GM12875 (cell line): ENCODE measurements at regions not wholly inside any gene's neighbourhood (a gene's known extent, or its start where the extent isn't known, plus 50 kb on each side); places are given as distances from the start of the nearest gene placed in this dataset.

ENCODE experiments used
- H3K4me3 ChIP-seq: one replicate; pipeline ENCODE4 v1.5.1; 2011; ENCODE audit warnings: low read depth, low read length, control low read depth
- TF ChIP-seq, protein P1 (sequence below): IDR thresholded peaks from 2 replicates; pipeline ENCODE4 v1.5.1; 2011; ENCODE audit warnings: low read depth, mild to moderate bottlenecking, control low read depth, inconsistent platforms, low read length, moderate library complexity, borderline replicate concordance; ENCODE audit not compliant: insufficient read depth

DNA sequence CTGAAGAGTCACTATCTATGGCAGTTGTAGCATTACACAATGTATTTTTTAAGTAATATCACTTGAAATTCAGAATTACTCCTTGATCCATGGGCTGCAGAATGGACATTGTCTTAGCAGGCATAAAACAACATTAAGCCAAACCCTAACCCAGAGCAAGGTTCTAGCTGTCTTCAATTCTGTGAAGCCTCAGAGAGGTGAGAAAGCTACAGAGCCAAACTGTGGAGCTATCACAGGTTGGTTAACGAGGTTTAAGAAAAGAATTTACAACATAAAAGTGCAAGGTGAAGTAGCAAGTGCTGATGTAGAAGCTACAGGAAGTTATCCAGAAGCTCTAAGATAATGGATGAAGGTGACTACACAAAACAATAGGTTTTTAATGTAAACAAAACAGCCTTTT is 582.7 kb upstream of the POT1 start:
- no peak overlapping the region for H3K4me3 ChIP-seq
- TF ChIP-seq, protein P1, sequence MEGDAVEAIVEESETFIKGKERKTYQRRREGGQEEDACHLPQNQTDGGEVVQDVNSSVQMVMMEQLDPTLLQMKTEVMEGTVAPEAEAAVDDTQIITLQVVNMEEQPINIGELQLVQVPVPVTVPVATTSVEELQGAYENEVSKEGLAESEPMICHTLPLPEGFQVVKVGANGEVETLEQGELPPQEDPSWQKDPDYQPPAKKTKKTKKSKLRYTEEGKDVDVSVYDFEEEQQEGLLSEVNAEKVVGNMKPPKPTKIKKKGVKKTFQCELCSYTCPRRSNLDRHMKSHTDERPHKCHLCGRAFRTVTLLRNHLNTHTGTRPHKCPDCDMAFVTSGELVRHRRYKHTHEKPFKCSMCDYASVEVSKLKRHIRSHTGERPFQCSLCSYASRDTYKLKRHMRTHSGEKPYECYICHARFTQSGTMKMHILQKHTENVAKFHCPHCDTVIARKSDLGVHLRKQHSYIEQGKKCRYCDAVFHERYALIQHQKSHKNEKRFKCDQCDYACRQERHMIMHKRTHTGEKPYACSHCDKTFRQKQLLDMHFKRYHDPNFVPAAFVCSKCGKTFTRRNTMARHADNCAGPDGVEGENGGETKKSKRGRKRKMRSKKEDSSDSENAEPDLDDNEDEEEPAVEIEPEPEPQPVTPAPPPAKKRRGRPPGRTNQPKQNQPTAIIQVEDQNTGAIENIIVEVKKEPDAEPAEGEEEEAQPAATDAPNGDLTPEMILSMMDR: no peak

DNA sequence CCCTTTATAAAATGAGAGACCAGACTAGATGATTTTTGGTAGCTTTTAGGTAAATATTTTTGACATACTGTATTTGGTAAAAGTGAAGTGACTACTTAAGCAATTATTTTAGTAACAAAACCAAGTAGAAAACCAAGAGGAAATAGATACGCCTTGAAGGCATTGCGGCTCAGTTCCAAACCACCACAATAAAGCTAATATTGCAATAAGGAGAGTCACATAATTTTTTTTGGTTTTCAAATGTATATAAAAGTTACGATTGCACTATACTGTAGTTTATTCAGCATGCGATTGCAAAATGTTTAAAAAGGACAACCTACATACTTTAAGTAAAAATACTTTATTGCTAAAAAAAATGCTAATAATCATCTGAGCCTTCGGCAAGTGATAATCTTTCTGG is 581.7 kb upstream of the POT1 start:
- TF ChIP-seq, protein P1: no peak
- H3K4me3 ChIP-seq: no peak overlapping the region

DNA sequence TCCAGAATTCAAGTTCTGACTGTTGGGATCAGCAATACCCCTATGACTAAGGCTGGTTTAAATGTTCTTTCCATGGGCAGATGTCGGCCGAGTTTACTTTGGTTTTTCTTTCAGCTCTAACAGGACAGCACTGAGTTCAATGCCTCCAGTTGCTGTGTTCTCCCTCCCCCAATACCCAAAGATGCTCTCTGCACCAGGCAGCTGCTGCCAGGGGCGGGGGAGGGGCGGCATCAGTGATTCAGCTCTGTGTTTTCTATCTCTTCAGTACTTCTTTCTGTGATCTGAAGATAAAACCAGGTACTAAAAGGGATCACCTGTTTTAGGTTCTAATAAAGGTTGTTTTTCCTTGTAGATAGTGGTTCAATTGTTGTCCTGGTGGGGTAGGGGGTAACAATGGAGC is 576.7 kb upstream of the POT1 start:
- no peak overlapping the region for H3K4me3 ChIP-seq
- TF ChIP-seq, protein P1: no peak

DNA sequence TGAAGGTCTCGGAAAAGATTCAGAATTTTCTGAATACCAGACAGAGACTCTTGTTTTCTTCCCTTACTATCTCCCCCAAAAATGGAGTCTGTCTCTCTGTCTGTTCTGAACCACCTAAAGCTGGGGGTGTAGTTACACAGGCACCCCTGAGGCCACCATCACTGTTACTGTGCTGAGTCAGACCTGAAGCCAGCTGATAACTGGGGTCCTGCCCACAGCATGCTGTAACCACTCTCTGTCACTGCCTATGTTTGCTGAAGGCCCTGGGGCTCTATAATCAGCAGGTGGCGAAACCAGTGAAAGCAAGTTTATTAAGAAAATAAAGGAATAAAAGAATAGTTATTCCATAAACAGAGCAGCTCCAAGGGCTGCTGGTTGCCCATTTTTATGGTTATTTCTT is 575.2 kb upstream of the POT1 start:
- H3K4me3 ChIP-seq: no peak overlapping the region
- TF ChIP-seq, protein P1: no peak

DNA sequence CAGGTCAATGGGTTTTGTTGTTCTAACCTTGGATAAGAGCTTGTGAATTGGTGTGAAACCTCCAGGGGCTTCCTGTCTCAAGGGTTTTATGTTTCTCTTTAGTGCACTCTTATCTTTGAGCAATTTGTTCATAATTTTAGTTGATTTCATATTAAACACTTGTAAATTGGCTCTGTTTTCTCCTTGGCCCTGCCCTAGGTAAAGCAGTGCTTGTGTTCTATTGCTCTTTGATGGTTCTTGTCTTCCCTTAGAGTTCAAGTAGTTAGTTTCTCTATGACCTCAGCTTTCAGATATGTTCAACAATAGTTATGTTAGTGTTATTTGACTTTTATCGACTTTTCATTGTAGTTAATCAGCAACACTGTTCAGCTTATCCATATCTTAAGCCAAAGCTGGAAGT is 566.4 kb upstream of the POT1 start:
- TF ChIP-seq, protein P1: no peak
- H3K4me3 ChIP-seq: no peak overlapping the region

DNA sequence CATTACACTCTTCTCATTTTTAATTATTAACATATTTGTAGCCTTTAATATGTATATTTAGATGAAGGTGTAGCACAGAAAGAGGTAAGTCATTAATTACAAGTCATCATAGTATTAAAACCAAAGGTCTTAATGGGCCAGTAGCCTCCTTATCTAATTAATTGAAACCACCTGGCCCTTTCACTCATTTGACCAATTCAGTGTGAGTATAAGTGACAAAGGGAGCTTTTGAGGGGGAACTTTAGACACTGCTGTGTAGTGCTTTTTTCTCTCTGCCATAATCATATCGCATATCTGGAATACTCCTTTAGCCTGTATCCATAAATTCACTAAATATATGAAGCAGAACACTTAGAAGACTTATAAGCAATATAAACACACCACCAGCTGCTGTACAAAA is 562.9 kb upstream of the POT1 start:
- H3K4me3 ChIP-seq: no peak overlapping the region
- TF ChIP-seq, protein P1: no peak

DNA sequence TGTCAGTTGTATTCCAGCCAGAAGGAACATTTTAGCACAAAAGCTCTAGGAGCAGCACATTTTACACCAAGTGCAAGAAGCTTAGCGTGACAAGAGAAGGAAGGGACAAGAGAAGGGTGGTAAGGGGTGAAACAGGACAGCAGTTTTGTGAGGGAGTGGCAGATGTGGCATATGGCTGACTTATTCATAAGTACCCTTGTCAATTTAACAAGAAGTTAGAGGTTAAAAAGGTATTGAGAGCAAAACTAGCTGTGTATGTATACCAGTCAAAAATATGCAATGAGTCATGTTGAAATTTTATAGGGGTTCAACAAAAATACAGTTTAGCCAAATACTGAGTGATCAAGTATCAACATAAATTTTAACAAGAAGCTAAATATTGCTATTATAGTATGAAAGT is 561.5 kb upstream of the POT1 start:
- TF ChIP-seq, protein P1: no peak
- H3K4me3 ChIP-seq: no peak overlapping the region
